Epithelial cell of esophagus (primary cell): ENCODE measurements at regions not wholly inside any gene's neighbourhood (a gene's known extent, or its start where the extent isn't known, plus 50 kb on each side); places are given as distances from the start of the nearest gene placed in this dataset.
A peak's percentile ranks its signal among the peaks of the same experiment; 100 is the strongest.
"Not testable (repeated sequence)": the region's sequence is repeated elsewhere in the genome, so short reads cannot be mapped to it uniquely, and the experiment has no call there.

ENCODE experiments used
- DNase-seq: peaks from one replicate; pipeline ENCODE4 v3.0.0; 2010; ENCODE audit warnings: low read depth
- H3K4me3 ChIP-seq: 2 replicates; pipeline ENCODE4 v1.5.1; 2011; ENCODE audit warnings: mild to moderate bottlenecking, low read length, control low read depth
- CTCF ChIP-seq: IDR thresholded peaks from 2 replicates; pipeline ENCODE4 v1.5.1; 2011; ENCODE audit warnings: low read depth, mild to moderate bottlenecking, low read length, control low read depth, inconsistent platforms; ENCODE audit not compliant: insufficient read depth; ENCODE audit errors: missing control alignments

GRCh38 chr3:189375532-189375931, 203.8 kb downstream of the TPRG1 start:
- DNase-seq, result no peak
- TF ChIP-seq CTCF, result no peak
- H3K4me3 ChIP-seq, result no peak overlapping the region

- no peak for TF ChIP-seq CTCF
- peak; percentile 19 for DNase-seq
Observed at GRCh38 chr3:189383630-189384029, 211.9 kb downstream of the TPRG1 start.

GRCh38 chr3:189385880-189386279, 214.1 kb downstream of the TPRG1 start:
- not testable (repeated sequence) for DNase-seq

More at GRCh38 chr3:189383630-189384029, 211.9 kb downstream of the TPRG1 start:
- no peak overlapping the region for H3K4me3 ChIP-seq

GRCh38 chr3:189386739-189387138, 215.0 kb downstream of the TPRG1 start:
- no peak for TF ChIP-seq CTCF
- no peak for DNase-seq
- H3K4me3 ChIP-seq, result no peak overlapping the region

More at GRCh38 chr3:189385880-189386279, 214.1 kb downstream of the TPRG1 start:
- not testable (repeated sequence) for H3K4me3 ChIP-seq

GRCh38 chr3:189389346-189389745, 217.6 kb downstream of the TPRG1 start:
- DNase-seq, result peak; percentile 71
- no peak for TF ChIP-seq CTCF
- no peak overlapping the region for H3K4me3 ChIP-seq

- DNase-seq, result peak; percentile 94
- no peak overlapping the region for H3K4me3 ChIP-seq
- TF ChIP-seq CTCF, result no peak
Observed at GRCh38 chr3:189393598-189393997, 221.8 kb downstream of the TPRG1 start.

- no peak overlapping the region for H3K4me3 ChIP-seq
- DNase-seq, result no peak
- no peak for TF ChIP-seq CTCF
Observed at GRCh38 chr3:189394599-189395121, 222.9 kb downstream of the TPRG1 start.
